KOPT-K1 (cell line): ENCODE measurements at regions not wholly inside any gene's neighbourhood (a gene's known extent, or its start where the extent isn't known, plus 50 kb on each side); places are given as distances from the start of the nearest gene placed in this dataset.

Source experiments
- H3K27ac ChIP-seq: fragments of 200-600 bp; sonication (generic); 2 replicates; pipeline ENCODE4 v1.5.1; 2016; ENCODE audit warnings: antibody characterized with exemption, mild to moderate bottlenecking, low read depth, low read length; ENCODE audit not compliant: poor library complexity, severe bottlenecking
- H3K36me3 ChIP-seq: fragments of 200-600 bp; sonication (generic); 2 replicates; pipeline ENCODE4 v1.5.1; 2017; ENCODE audit warnings: antibody characterized with exemption, mild to moderate bottlenecking, low read length, moderate library complexity; ENCODE audit not compliant: insufficient read depth
- H3K9me3 ChIP-seq: fragments of 200-600 bp; sonication (generic); 2 replicates; pipeline ENCODE4 v1.5.1; 2017; ENCODE audit warnings: antibody characterized with exemption, low read length, mild to moderate bottlenecking; ENCODE audit not compliant: insufficient read depth, poor library complexity, severe bottlenecking

- Histone ChIP-seq H3K9me3 (no peaks in the 10 kb centered on the region), H3K36me3 (no peaks in the 10 kb centered on the region), H3K27ac (no peak overlapping the region)
These were observed 333.3 kb downstream of the MRPL39 start for GRCh38 chr21:25273959-25274358.

GRCh38 chr21:25254491-25255174 is 352.6 kb downstream of the MRPL39 start:
- no peaks in the 10 kb centered on the region for H3K36me3 ChIP-seq
- H3K27ac ChIP-seq, result no peak overlapping the region
- H3K9me3 ChIP-seq, result no peaks in the 10 kb centered on the region

GRCh38 chr21:25246546-25246945 is 360.7 kb downstream of the MRPL39 start:
- no peak overlapping the region for H3K27ac ChIP-seq
- no peaks in the 10 kb centered on the region for H3K9me3 ChIP-seq
- no peaks in the 10 kb centered on the region for H3K36me3 ChIP-seq

GRCh38 chr21:25244735-25245134 is 362.5 kb downstream of the MRPL39 start:
- H3K27ac ChIP-seq, result no peak overlapping the region
- H3K9me3 ChIP-seq, result no peaks in the 10 kb centered on the region
- H3K36me3 ChIP-seq, result no peaks in the 10 kb centered on the region

GRCh38 chr21:25243808-25244207 is 363.5 kb downstream of the MRPL39 start:
- H3K27ac ChIP-seq, result no peak overlapping the region

GRCh38 chr21:25240974-25241373 is 366.3 kb downstream of the MRPL39 start:
- H3K27ac ChIP-seq, result no peak overlapping the region
- no peaks in the 10 kb centered on the region for H3K9me3 ChIP-seq
- H3K36me3 ChIP-seq, result no peaks in the 10 kb centered on the region

More at GRCh38 chr21:25243808-25244207, 363.5 kb downstream of the MRPL39 start:
- Histone ChIP-seq H3K9me3 (no peaks in the 10 kb centered on the region), H3K36me3 (no peaks in the 10 kb centered on the region)

- Histone ChIP-seq H3K27ac (no peak overlapping the region), H3K9me3 (no peaks in the 10 kb centered on the region), H3K36me3 (no peaks in the 10 kb centered on the region)
These were observed 372.2 kb downstream of the MRPL39 start for GRCh38 chr21:25234857-25235801.

- no peaks in the 10 kb centered on the region for H3K9me3 ChIP-seq
- no peaks in the 10 kb centered on the region for H3K36me3 ChIP-seq
- no peak overlapping the region for H3K27ac ChIP-seq
These were observed 386.3 kb downstream of the MRPL39 start for GRCh38 chr21:25220954-25221353.

GRCh38 chr21:25220169-25220568 is 387.1 kb downstream of the MRPL39 start:
- Histone ChIP-seq H3K27ac (no peak overlapping the region), H3K36me3 (no peaks in the 10 kb centered on the region), H3K9me3 (no peaks in the 10 kb centered on the region)

- Histone ChIP-seq H3K27ac (no peak overlapping the region), H3K9me3 (no peaks in the 10 kb centered on the region), H3K36me3 (no peaks in the 10 kb centered on the region)
These were observed 391.4 kb downstream of the MRPL39 start for GRCh38 chr21:25215698-25216384.

GRCh38 chr21:25214676-25215075 is 392.6 kb downstream of the MRPL39 start:
- Histone ChIP-seq H3K36me3 (no peaks in the 10 kb centered on the region), H3K9me3 (no peaks in the 10 kb centered on the region), H3K27ac (no peak overlapping the region)

GRCh38 chr21:25199944-25200343 is 407.3 kb downstream of the MRPL39 start:
- H3K27ac ChIP-seq, result no peak overlapping the region
- H3K9me3 ChIP-seq, result no peaks in the 10 kb centered on the region
- H3K36me3 ChIP-seq, result no peaks in the 10 kb centered on the region

- Histone ChIP-seq H3K9me3 (no peaks in the 10 kb centered on the region), H3K36me3 (no peaks in the 10 kb centered on the region)
These were observed 416.1 kb downstream of the MRPL39 start for GRCh38 chr21:25191141-25191540.

GRCh38 chr21:25189497-25189896 is 417.8 kb downstream of the MRPL39 start:
- no peak overlapping the region for H3K27ac ChIP-seq
- no peaks in the 10 kb centered on the region for H3K36me3 ChIP-seq
- no peaks in the 10 kb centered on the region for H3K9me3 ChIP-seq

More at GRCh38 chr21:25191141-25191540, 416.1 kb downstream of the MRPL39 start:
- no peak overlapping the region for H3K27ac ChIP-seq

GRCh38 chr21:25188677-25189079 is 418.6 kb downstream of the MRPL39 start:
- Histone ChIP-seq H3K36me3 (no peaks in the 10 kb centered on the region), H3K9me3 (no peaks in the 10 kb centered on the region), H3K27ac (no peak overlapping the region)
